PC-9 (cell line): ENCODE measurements at regions not wholly inside any gene's neighbourhood (a gene's known extent, or its start where the extent isn't known, plus 50 kb on each side); places are given as distances from the start of the nearest gene placed in this dataset.

Source experiments
- CTCF ChIP-seq: fragments of 200-600 bp; sonication (generic); conservative IDR thresholded peaks from 2 replicates; pipeline ENCODE4 v1.6.1; 2017; ENCODE audit warnings: mixed run types, antibody characterized with exemption, mild to moderate bottlenecking, moderate library complexity
- EZH2 ChIP-seq: fragments of 200-600 bp; sonication (generic); IDR thresholded peaks from 2 replicates; pipeline ENCODE4 v1.8.0; 2017; ENCODE audit warnings: antibody characterized with exemption, low read depth

- no peak for TF ChIP-seq CTCF
- no peak for TF ChIP-seq EZH2
Observed at GRCh38 chr1:115572710-115573109, 69.1 kb upstream of the VANGL1 start.
